ENCODE measurements at regions not wholly inside any gene's neighbourhood (a gene's known extent, or its start where the extent isn't known, plus 50 kb on each side); places are given as distances from the start of the nearest gene placed in this dataset.
A peak's percentile ranks its signal among the peaks of the same experiment; 100 is the strongest.

GRCh38 chr15:29623116-29623639 lies 199.1 kb downstream of the TJP1 start:
- in situ Hi-C loops (cut with HindIII; ENCODE audit: low pct_unique_long_range_greater_than_20kb, low sequenced_read_pairs), result no loop called here
- DNase-seq (ENCODE audit: low read depth in 1 of 2, low spot score in 1 of 2), result no peak
- no peak for TF ChIP-seq JUND (IDR thresholded peaks at IDR 0.05; ENCODE audit: low read depth)

GRCh38 chr15:29622637-29623036 lies 199.6 kb downstream of the TJP1 start:
- no peak for TF ChIP-seq JUND (IDR thresholded peaks at IDR 0.05; ENCODE audit: low read depth)
- in situ Hi-C loops (cut with HindIII; ENCODE audit: low pct_unique_long_range_greater_than_20kb, low sequenced_read_pairs), result no loop called here
- no peak for DNase-seq (ENCODE audit: low read depth in 1 of 2, low spot score in 1 of 2)

- TF ChIP-seq JUND (IDR thresholded peaks at IDR 0.05; ENCODE audit: low read depth), result no peak
- in situ Hi-C loops (cut with HindIII; ENCODE audit: low pct_unique_long_range_greater_than_20kb, low sequenced_read_pairs), result no loop called here
- DNase-seq (ENCODE audit: low read depth in 1 of 2, low spot score in 1 of 2), result no peak
Measured at GRCh38 chr15:29621616-29622015, 200.7 kb downstream of the TJP1 start.

GRCh38 chr15:29618586-29618985 lies 203.7 kb downstream of the TJP1 start:
- TF ChIP-seq JUND (IDR thresholded peaks at IDR 0.05; ENCODE audit: low read depth), result no peak
- no peak for DNase-seq (ENCODE audit: low read depth in 1 of 2, low spot score in 1 of 2)
- in situ Hi-C loops (cut with HindIII; ENCODE audit: low pct_unique_long_range_greater_than_20kb, low sequenced_read_pairs), result no loop called here

- in situ Hi-C loops (cut with HindIII; ENCODE audit: low pct_unique_long_range_greater_than_20kb, low sequenced_read_pairs), result no loop called here
- TF ChIP-seq JUND (IDR thresholded peaks at IDR 0.05; ENCODE audit: low read depth), result no peak
Measured at GRCh38 chr15:29616512-29616911, 205.8 kb downstream of the TJP1 start.

GRCh38 chr15:29615791-29616190 lies 206.5 kb downstream of the TJP1 start:
- no peak for DNase-seq (ENCODE audit: low read depth in 1 of 2, low spot score in 1 of 2)
- in situ Hi-C loops (cut with HindIII; ENCODE audit: low pct_unique_long_range_greater_than_20kb, low sequenced_read_pairs), result no loop called here
- no peak for TF ChIP-seq JUND (IDR thresholded peaks at IDR 0.05; ENCODE audit: low read depth)

More at GRCh38 chr15:29616512-29616911, 205.8 kb downstream of the TJP1 start:
- no peak for DNase-seq (ENCODE audit: low read depth in 1 of 2, low spot score in 1 of 2)

- in situ Hi-C loops (cut with HindIII; ENCODE audit: low pct_unique_long_range_greater_than_20kb, low sequenced_read_pairs), result no loop called here
- peak in 1 of 2 experiments; percentile 48 for DNase-seq (ENCODE audit: low read depth in 1 of 2, low spot score in 1 of 2)
- no peak for TF ChIP-seq JUND (IDR thresholded peaks at IDR 0.05; ENCODE audit: low read depth)
Measured at GRCh38 chr15:29613951-29614382, 208.3 kb downstream of the TJP1 start.

- no peak for TF ChIP-seq JUND (IDR thresholded peaks at IDR 0.05; ENCODE audit: low read depth)
- no peak for DNase-seq (ENCODE audit: low read depth in 1 of 2, low spot score in 1 of 2)
- in situ Hi-C loops (cut with HindIII; ENCODE audit: low pct_unique_long_range_greater_than_20kb, low sequenced_read_pairs), result no loop called here
Measured at GRCh38 chr15:29612701-29613100, 209.6 kb downstream of the TJP1 start.

GRCh38 chr15:29612096-29612495 lies 210.2 kb downstream of the TJP1 start:
- no peak for DNase-seq (ENCODE audit: low read depth in 1 of 2, low spot score in 1 of 2)
- in situ Hi-C loops (cut with HindIII; ENCODE audit: low pct_unique_long_range_greater_than_20kb, low sequenced_read_pairs), result no loop called here

GRCh38 chr15:29611057-29611456 lies 211.2 kb downstream of the TJP1 start:
- in situ Hi-C loops (cut with HindIII; ENCODE audit: low pct_unique_long_range_greater_than_20kb, low sequenced_read_pairs), result no loop called here
- no peak for DNase-seq (ENCODE audit: low read depth in 1 of 2, low spot score in 1 of 2)
- TF ChIP-seq JUND (IDR thresholded peaks at IDR 0.05; ENCODE audit: low read depth), result no peak

More at GRCh38 chr15:29612096-29612495, 210.2 kb downstream of the TJP1 start:
- TF ChIP-seq JUND (IDR thresholded peaks at IDR 0.05; ENCODE audit: low read depth), result no peak

- in situ Hi-C loops (cut with HindIII; ENCODE audit: low pct_unique_long_range_greater_than_20kb, low sequenced_read_pairs), result no loop called here
- no peak for DNase-seq (ENCODE audit: low read depth in 1 of 2, low spot score in 1 of 2)
- no peak for TF ChIP-seq JUND (IDR thresholded peaks at IDR 0.05; ENCODE audit: low read depth)
Measured at GRCh38 chr15:29601811-29602210, 220.5 kb downstream of the TJP1 start.

- no peak for TF ChIP-seq JUND (IDR thresholded peaks at IDR 0.05; ENCODE audit: low read depth)
- in situ Hi-C loops (cut with HindIII; ENCODE audit: low pct_unique_long_range_greater_than_20kb, low sequenced_read_pairs), result no loop called here
- no peak for DNase-seq (ENCODE audit: low read depth in 1 of 2, low spot score in 1 of 2)
Measured at GRCh38 chr15:29600262-29600661, 222.0 kb downstream of the TJP1 start.

GRCh38 chr15:29596266-29596665 lies 226.0 kb downstream of the TJP1 start:
- TF ChIP-seq JUND (IDR thresholded peaks at IDR 0.05; ENCODE audit: low read depth), result no peak
- in situ Hi-C loops (cut with HindIII; ENCODE audit: low pct_unique_long_range_greater_than_20kb, low sequenced_read_pairs), result no loop called here
- DNase-seq (ENCODE audit: low read depth in 1 of 2, low spot score in 1 of 2), result no peak

- no peak for TF ChIP-seq JUND (IDR thresholded peaks at IDR 0.05; ENCODE audit: low read depth)
- in situ Hi-C loops (cut with HindIII; ENCODE audit: low pct_unique_long_range_greater_than_20kb, low sequenced_read_pairs), result no loop called here
- DNase-seq (ENCODE audit: low read depth in 1 of 2, low spot score in 1 of 2), result no peak
Measured at GRCh38 chr15:29593629-29594028, 228.6 kb downstream of the TJP1 start.
